DMS79 treated with DMSO at 0.1 percent for 48 hours (cell line): ENCODE measurements at regions not wholly inside any gene's neighbourhood (a gene's known extent, or its start where the extent isn't known, plus 50 kb on each side); places are given as distances from the start of the nearest gene placed in this dataset.

ENCODE experiments used
- DNase-seq: peaks from one replicate; lab custom pipeline; 2025; lab: John Stamatoyannopoulos, UW

DNA sequence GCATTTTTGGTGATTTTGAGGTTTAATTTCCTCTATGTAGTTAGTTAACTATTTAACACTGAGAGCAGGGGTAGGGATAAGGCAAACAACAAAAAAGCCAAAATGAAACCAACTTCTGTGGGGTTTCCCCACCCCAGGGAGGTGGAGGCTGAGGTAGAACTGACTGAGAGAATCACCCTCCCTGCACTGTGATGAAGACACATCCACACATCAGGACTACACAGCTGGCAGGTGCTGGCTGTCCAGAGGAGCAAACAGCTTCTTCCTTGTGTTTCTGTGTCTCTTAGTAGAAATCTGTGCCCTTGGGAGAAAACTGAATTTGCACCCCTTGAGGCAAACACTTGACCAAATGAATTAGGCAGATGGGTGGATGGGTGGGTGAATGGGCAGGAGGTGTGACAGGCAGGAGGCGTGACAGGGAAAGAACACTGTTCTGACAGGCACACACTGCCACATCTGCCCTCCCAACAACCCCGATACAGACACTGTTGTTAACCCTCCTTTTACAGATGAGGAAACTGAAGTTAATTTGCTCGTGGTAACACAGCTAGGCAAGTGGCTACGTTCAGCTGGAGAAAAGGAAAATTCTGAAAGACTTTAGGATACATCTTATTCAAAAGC, 62.9 kb upstream of the AMZ2 start:
- no peak for DNase-seq

DNA sequence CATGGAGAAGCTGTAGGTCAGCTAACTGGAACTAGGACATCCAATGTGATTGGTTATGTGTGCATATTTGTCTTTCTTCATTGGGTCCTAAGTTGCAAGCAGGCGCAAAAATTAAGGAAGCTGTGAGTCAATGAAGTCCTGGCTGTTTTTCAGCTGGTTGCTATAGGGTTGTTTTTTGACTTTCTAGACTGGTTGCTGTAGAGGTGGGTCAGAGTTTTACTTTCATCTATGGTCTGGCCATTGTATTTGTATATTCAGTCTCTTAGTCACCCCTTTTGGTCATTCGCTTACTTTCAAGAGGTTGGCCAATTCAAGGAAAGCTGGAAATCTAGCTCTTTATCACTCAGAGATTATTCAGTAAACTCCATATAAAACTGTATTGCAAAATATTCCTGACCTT, 62.0 kb upstream of the AMZ2 start:
- no peak for DNase-seq

DNA sequence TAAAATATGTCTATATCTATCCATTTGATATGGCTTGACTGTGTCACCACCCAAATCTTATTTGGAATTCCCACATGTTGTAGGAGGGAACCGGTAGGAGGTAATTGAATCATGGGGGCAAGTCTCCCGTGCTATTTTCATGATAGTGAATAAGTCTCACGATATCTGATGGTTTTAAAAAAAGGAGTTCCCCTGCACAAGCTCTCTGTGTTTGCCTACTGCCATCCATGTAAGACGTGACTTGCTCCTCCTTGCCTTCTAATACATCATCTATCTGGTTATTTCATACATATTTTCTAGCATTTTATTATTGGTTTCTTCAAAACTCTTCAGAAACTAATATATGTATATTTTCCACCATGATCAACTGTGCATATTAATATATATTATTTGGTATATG, 57.3 kb upstream of the AMZ2 start:
- DNase-seq = no peak

DNA sequence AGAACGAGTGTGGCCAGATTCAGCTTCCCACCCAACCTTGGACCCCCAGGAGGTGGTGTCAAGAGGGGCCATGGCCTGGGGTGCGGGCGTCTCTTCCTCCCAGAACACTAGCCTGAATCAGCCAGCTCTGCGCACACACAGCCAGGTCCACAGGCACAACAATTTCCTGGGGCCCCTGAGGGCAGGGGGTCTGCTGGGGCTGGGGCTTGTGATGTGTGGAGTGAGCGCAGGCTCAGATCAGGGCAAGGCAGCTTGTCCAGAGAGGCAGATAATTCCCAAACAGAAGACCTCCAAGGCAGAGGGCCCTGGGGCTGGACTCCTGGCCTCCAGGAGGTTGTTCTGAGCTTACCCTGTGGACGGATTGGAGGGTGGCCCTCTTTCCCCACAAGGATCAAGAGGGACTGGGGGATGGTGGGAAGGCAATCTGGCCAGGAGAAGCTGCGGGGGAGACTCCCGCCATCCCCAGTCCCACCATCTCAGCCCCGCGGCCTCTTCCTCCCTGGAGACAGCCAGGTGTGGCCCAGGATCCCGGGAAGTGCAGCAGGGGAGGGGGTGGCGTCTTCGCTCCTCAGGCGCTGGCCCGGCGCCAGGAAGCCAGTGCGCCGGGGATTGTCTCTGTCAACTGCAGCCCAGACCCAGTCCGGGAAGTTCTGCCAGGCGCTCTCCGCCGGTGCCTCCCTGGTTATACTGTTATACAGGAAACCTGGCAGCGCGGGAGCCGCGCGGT, 52.0 kb upstream of the AMZ2 start:
- peak; percentile 2 for DNase-seq

DNA sequence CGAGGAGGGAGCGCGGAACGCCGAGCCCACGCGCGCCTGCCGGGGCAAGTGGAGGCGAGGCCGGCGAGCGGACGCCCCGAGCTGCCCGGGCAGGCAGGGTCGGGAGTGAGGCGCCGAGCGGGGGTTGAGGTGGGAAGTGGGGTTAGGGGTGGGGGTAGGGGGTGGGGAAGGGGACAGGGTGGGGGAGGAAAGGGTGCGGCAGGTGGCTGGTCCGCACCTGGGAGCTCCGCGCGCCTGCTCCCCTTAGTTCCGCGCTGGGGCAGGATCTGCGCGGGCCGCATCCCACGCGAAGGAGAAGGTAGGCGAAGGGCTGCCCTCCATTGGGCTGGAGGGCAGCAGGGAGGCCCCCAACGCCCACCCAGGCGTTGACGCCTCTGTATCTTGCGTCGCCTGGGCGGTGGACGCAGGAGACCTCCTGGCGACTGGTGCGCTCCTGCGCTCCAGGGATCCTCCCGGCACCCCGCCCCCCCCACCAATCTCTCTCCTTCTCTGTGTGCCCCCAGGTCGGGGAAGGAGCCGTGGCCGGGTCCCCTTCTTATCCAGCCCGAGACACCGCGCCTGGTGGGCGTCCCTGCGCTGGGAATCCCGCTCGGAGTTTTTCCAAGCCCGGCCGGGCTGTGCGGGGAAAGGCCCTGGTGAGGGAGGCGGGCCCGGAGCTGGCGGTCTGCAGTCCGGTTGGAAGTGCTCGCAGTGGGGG, 51.3 kb upstream of the AMZ2 start:
- DNase-seq = no peak

DNA sequence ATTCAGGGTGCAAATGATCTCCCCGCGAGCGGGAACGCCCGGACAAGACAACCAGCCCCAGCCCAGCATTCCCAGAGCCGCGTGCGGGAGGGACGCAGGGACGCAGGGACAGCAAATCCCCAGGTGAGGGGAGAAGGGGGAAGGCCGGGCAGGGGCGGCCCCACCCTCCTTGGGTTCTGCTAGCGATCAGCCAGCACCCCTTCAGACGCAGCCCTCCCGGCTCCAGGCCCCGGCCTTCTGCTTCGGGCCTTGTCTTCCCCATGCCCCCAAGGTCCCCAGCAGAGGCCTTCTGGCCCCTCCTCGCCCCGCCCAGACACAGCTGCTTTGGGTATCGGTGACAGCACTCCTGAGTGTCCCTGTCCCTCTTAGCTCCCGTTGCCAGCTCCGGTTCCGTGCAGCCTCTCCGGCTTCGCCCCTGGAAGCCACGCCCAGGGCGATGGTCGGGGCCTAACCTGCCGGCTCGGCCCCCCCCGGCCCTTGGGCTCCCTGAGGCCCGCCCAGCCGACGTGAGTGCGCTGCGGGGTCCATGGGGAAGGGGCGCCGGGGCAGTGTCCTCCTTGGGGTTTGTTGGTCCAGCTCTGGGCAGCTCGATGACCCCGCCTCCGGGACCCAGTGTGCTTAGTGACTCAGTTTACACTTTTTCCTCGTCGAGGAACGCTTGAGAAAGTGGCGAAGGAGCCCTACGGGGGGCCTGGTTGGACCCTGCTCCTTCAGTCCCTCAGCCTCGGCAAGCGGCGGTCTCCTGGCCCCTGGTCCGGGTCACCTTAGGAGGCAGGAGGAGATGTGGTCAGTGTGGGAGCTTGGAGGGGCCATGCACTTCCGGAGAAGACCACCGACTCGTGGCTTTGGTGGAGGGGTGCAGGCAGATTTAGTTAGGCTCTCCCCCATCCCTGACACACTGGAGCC, 50.5 kb upstream of the AMZ2 start:
- DNase-seq = no peak

DNA sequence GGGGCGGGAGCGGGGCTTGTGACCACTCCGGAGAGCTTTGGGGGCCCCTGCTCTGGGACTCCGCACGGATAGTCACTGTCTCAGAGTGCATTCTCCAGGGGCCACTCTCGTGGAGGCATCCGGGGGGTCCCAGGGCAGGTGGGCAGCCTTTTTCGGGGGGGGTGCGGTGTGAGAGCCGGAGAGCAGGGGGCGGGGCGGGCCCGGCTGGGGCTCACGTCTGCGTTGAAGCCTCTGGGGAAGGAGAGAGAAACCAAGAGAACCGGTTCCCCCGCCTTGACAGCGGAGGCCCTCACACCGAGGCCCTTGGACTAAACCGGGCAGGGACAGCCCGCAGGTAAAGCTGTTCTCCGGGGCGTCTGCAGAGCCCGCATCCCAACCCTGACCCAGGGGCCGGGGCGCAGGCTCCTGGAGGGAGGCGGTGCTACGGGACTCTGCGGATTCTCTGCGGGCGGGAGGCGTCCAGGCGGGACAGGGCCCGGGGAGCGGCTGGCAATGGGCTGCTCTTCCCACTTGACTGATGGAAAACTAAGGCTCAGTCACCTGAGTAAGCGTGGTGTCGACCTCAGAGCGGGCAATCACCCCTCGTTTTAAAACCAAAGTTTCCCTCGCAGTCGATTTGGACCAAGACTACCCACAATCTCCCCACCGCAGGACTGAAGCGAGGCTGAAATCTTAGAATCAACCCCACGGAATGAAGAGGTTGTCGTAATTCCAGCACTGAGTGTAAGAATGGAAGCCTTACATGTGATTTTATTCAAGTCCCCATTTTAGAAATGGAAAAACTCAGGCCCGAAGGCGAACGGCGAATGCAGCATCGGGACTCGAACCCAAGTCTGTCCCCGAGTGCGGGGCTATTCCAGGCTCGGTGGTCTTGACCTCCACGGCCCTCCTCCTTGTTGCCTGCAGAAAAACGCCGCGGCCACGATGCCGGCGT, 49.6 kb upstream of the AMZ2 start:
- DNase-seq = no peak
